Astrocyte (in vitro differentiated cells and primary cell): ENCODE measurements at regions not wholly inside any gene's neighbourhood (a gene's known extent, or its start where the extent isn't known, plus 50 kb on each side); places are given as distances from the start of the nearest gene placed in this dataset.
"Not testable (repeated sequence)": the region's sequence is repeated elsewhere in the genome, so short reads cannot be mapped to it uniquely, and the experiment has no call there.

Experiments
- DNase-seq: peaks from one replicate; pipeline ENCODE4 v3.0.0-alpha.2; 2010; ENCODE audit warnings: low read depth
- FAIRE-seq: peaks from 2 replicates; lab custom pipeline; 2011; peaks lifted over from hg19 to GRCh38; lab: Jason Lieb, UNC
- H2AFZ ChIP-seq: 2 replicates; pipeline ENCODE4 v1.6.0; 2012; ENCODE audit warnings: low read depth, low read length, inconsistent platforms
- H3K27ac ChIP-seq: 2 replicates; pipeline ENCODE4 v1.5.1; 2011; ENCODE audit warnings: low read depth, low read length, inconsistent platforms
- H3K27me3 ChIP-seq: 2 replicates; pipeline ENCODE4 v1.6.0; 2011; ENCODE audit warnings: low read length, inconsistent platforms; ENCODE audit not compliant: insufficient read depth
- H3K36me3 ChIP-seq: 2 replicates; pipeline ENCODE4 v1.5.1; 2011; ENCODE audit warnings: low read length, inconsistent platforms; ENCODE audit not compliant: insufficient read depth
- H3K4me1 ChIP-seq: 2 replicates; pipeline ENCODE4 v1.5.1; 2011; ENCODE audit warnings: low read length, inconsistent platforms; ENCODE audit not compliant: insufficient read depth
- H3K4me2 ChIP-seq: 2 replicates; pipeline ENCODE4 v1.6.0; 2012; ENCODE audit warnings: low read length, inconsistent platforms
- H3K4me3 ChIP-seq: 2 replicates; pipeline ENCODE4 v1.5.1; 2011; ENCODE audit warnings: low read depth, mild to moderate bottlenecking, low read length, inconsistent platforms; ENCODE audit not compliant: insufficient read depth
- H3K79me2 ChIP-seq: 2 replicates; pipeline ENCODE4 v1.6.0; 2012; ENCODE audit warnings: mild to moderate bottlenecking, low read length, inconsistent platforms; ENCODE audit not compliant: insufficient read depth
- H3K9ac ChIP-seq: 2 replicates; pipeline ENCODE4 v1.6.0; 2012; ENCODE audit warnings: mild to moderate bottlenecking, low read length, inconsistent platforms
- H3K9me3 ChIP-seq: 2 replicates; pipeline ENCODE4 v1.5.1; 2012; ENCODE audit warnings: low read depth, mild to moderate bottlenecking, low read length, inconsistent platforms; ENCODE audit not compliant: insufficient read depth
- H4K20me1 ChIP-seq: 2 replicates; pipeline ENCODE4 v1.6.0; 2012; ENCODE audit warnings: low read length, inconsistent platforms; ENCODE audit not compliant: insufficient read depth
- H3K27ac Mint-ChIP-seq: one replicate; pipeline ENCODE4 v1.8.0; 2021; ENCODE audit warnings: mild to moderate bottlenecking, mixed read lengths; ENCODE audit not compliant: unreplicated experiment
- H3K27me3 Mint-ChIP-seq: one replicate; pipeline ENCODE4 v1.8.0; 2021; ENCODE audit warnings: low read depth, mixed read lengths; ENCODE audit not compliant: unreplicated experiment
- H3K36me3 Mint-ChIP-seq: one replicate; pipeline ENCODE4 v1.8.0; 2021; ENCODE audit warnings: low read depth, mixed read lengths; ENCODE audit not compliant: unreplicated experiment
- H3K4me1 Mint-ChIP-seq: one replicate; pipeline ENCODE4 v1.8.0; 2021; ENCODE audit warnings: low read depth, mixed read lengths; ENCODE audit not compliant: unreplicated experiment
- H3K4me3 Mint-ChIP-seq: one replicate; pipeline ENCODE4 v1.8.0; 2021; ENCODE audit warnings: mild to moderate bottlenecking, moderate library complexity, mixed read lengths; ENCODE audit not compliant: unreplicated experiment
- H3K9me3 Mint-ChIP-seq: one replicate; pipeline ENCODE4 v1.8.0; 2021; ENCODE audit warnings: mild to moderate bottlenecking, mixed read lengths; ENCODE audit not compliant: unreplicated experiment
- CTCF ChIP-seq: IDR thresholded peaks from 2 replicates; pipeline ENCODE4 v1.5.1; 2011; ENCODE audit warnings: low read depth, mild to moderate bottlenecking, inconsistent platforms, low read length, moderate library complexity; ENCODE audit not compliant: insufficient read depth
- EZH2 ChIP-seq: IDR thresholded peaks from 2 replicates; pipeline ENCODE4 v1.6.1; 2012; ENCODE audit warnings: mild to moderate bottlenecking, low read length, inconsistent platforms; ENCODE audit not compliant: insufficient read depth

- Mint-ChIP-seq H3K27ac (no peak overlapping the region), H3K36me3 (no peaks in the 10 kb centered on the region), H3K4me3 (no peak overlapping the region), H3K9me3 (no peaks in the 10 kb centered on the region), H3K4me1 (peaks cover 3% of the 10 kb centered on the region), H3K27me3 (no peaks in the 10 kb centered on the region)
- Histone ChIP-seq H3K4me2 (peak overlapping the region; percentile 18), H3K9me3 (no peaks in the 10 kb centered on the region), H3K4me1 (peaks cover 9% of the 10 kb centered on the region), H3K27me3 (no peaks in the 10 kb centered on the region), H3K27ac (no peak overlapping the region), H3K79me2 (no peaks in the 10 kb centered on the region), H2AFZ (no peak overlapping the region), H4K20me1 (no peaks in the 10 kb centered on the region), H3K9ac (no peak overlapping the region), H3K4me3 (no peak overlapping the region), H3K36me3 (no peaks in the 10 kb centered on the region)
- DNase-seq (peak; percentile 38), FAIRE-seq (no peak)
- TF ChIP-seq EZH2 (no peak), CTCF (no peak)
Measured at GRCh38 chr7:91720260-91720937, 160.1 kb downstream of the MTERF1 start.

GRCh38 chr7:91722831-91723230, 157.7 kb downstream of the MTERF1 start:
- no peak overlapping the region for H3K27ac Mint-ChIP-seq
- H3K79me2 ChIP-seq: no peaks in the 10 kb centered on the region
- no peak overlapping the region for H2AFZ ChIP-seq
- no peak overlapping the region for H3K4me2 ChIP-seq
- FAIRE-seq (no peak), DNase-seq (no peak)
- H3K4me1 ChIP-seq: peaks cover 7% of the 10 kb centered on the region
- H3K27ac ChIP-seq: no peak overlapping the region
- H3K9ac ChIP-seq: no peak overlapping the region
- H4K20me1 ChIP-seq: no peaks in the 10 kb centered on the region
- H3K36me3 ChIP-seq: no peaks in the 10 kb centered on the region
- H3K4me3 ChIP-seq: no peak overlapping the region
- H3K9me3 Mint-ChIP-seq: no peaks in the 10 kb centered on the region
- H3K9me3 ChIP-seq: no peaks in the 10 kb centered on the region
- no peak overlapping the region for H3K4me3 Mint-ChIP-seq
- TF ChIP-seq CTCF (no peak), EZH2 (no peak)
- H3K27me3 Mint-ChIP-seq: no peaks in the 10 kb centered on the region
- H3K4me1 Mint-ChIP-seq: peaks cover 3% of the 10 kb centered on the region
- H3K36me3 Mint-ChIP-seq: no peaks in the 10 kb centered on the region
- no peaks in the 10 kb centered on the region for H3K27me3 ChIP-seq

- H3K9me3 ChIP-seq, H3K9me3 Mint-ChIP-seq, H3K27me3 Mint-ChIP-seq, H3K36me3 Mint-ChIP-seq, H2AFZ ChIP-seq, H3K27ac Mint-ChIP-seq, H3K4me1 Mint-ChIP-seq, H3K36me3 ChIP-seq, H3K4me1 ChIP-seq, H3K79me2 ChIP-seq, H3K9ac ChIP-seq, H3K27ac ChIP-seq, H3K4me3 Mint-ChIP-seq, H3K27me3 ChIP-seq, H3K4me3 ChIP-seq, H4K20me1 ChIP-seq, FAIRE-seq, DNase-seq, H3K4me2 ChIP-seq: not testable (repeated sequence)
Measured at GRCh38 chr7:91729046-91729445, 151.5 kb downstream of the MTERF1 start.
